ENCODE measurements at regions not wholly inside any gene's neighbourhood (a gene's known extent, or its start where the extent isn't known, plus 50 kb on each side); places are given as distances from the start of the nearest gene placed in this dataset.

DNA sequence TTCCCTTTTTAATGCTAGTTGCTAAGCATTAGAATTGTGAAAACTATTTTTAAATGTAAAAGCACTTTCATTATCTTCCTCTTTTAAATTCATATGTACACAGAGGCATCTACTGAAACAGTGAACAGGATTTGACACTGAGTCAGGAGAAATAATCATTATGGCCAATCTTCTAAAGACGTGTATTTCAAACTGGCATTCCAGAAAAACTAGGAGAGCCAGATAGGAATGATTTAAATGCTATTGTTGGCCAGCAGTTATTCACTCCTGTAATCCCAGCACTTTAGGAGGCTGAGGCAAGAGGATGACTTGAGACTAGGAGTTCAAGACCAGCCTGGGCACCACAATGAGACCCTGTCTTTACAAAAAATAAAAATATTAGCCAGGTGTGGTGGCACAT is 67.6 kb upstream of the RAP2B start:
- TF ChIP-seq, protein P1, sequence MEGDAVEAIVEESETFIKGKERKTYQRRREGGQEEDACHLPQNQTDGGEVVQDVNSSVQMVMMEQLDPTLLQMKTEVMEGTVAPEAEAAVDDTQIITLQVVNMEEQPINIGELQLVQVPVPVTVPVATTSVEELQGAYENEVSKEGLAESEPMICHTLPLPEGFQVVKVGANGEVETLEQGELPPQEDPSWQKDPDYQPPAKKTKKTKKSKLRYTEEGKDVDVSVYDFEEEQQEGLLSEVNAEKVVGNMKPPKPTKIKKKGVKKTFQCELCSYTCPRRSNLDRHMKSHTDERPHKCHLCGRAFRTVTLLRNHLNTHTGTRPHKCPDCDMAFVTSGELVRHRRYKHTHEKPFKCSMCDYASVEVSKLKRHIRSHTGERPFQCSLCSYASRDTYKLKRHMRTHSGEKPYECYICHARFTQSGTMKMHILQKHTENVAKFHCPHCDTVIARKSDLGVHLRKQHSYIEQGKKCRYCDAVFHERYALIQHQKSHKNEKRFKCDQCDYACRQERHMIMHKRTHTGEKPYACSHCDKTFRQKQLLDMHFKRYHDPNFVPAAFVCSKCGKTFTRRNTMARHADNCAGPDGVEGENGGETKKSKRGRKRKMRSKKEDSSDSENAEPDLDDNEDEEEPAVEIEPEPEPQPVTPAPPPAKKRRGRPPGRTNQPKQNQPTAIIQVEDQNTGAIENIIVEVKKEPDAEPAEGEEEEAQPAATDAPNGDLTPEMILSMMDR (IDR thresholded peaks at IDR 0.05), result no peak
- no peak for TF ChIP-seq EP300 (IDR thresholded peaks at IDR 0.05)
- TF ChIP-seq POLR2A (IDR thresholded peaks at IDR 0.05), result no peak
- TF ChIP-seq POLR2AphosphoS5 (IDR thresholded peaks at IDR 0.05), result no peak
